Stimulated activated CD8-positive, alpha-beta memory T cell treated with anti-CD3 and anti-CD28 coated beads, Interleukin-7, amount 100 ng/mL, for 48 hours (primary cell): ENCODE measurements at regions not wholly inside any gene's neighbourhood (a gene's known extent, or its start where the extent isn't known, plus 50 kb on each side); places are given as distances from the start of the nearest gene placed in this dataset.

Experiments used
- DNase-seq, 2 donors: peaks; one replicate each; pipeline ENCODE4 v3.0.0-alpha.2; 2020; ENCODE audit warnings: low read depth in 1 of 2; ENCODE audit errors: extremely low read depth in 1 of 2

GRCh38 chr6:6518631-6519427 is 69.7 kb upstream of the LY86 start:
- no peak for DNase-seq

- DNase-seq, result no peak
Observed at GRCh38 chr6:6521961-6522482, 66.5 kb upstream of the LY86 start.

- no peak for DNase-seq
Observed at GRCh38 chr6:6522709-6523108, 65.8 kb upstream of the LY86 start.

GRCh38 chr6:6524951-6525350 is 63.6 kb upstream of the LY86 start:
- DNase-seq, result no peak

- DNase-seq, result no peak
Observed at GRCh38 chr6:6525933-6526332, 62.6 kb upstream of the LY86 start.

DNA sequence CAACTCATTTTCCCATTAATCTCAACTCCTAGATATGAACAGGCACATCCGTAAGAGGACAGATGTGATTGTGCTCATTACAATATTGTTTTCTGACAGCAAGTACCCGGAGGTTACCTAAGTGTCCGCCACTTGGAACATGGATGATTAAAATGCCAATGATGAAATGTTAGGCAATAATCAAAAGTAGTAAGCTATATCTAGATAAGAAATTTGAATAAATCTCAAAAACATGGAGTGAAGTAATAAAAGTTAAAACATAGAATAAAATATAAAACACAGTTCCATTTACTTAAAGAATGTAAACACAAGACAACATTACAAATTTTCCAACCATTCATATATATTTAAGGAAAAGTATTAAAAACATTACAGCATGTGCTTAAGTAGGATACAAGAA is 59.2 kb upstream of the LY86 start:
- DNase-seq, result no peak

GRCh38 chr6:6533176-6533575 is 55.3 kb upstream of the LY86 start:
- no peak for DNase-seq

DNA sequence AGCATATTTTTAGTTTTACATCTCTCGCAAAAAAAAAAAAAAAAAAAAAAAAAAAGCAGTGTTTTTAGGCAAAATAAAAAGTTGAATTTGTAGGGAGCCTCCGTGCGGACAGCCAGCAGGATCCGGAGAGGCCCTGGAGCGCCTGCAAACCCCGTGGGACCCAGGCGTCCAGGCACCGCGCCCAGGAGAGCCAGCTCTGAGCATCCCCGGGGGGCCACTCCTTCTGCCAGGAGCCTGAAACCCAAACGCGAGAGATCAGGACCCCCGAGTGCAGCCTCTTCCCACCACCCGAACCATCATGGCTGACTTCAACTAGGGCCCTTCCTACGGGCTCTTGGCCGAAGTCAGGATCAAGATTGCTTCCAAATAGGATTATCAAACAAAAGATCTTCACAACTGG is 54.1 kb upstream of the LY86 start:
- no peak for DNase-seq

GRCh38 chr6:6537488-6538260 is 50.8 kb upstream of the LY86 start:
- no peak for DNase-seq

DNA sequence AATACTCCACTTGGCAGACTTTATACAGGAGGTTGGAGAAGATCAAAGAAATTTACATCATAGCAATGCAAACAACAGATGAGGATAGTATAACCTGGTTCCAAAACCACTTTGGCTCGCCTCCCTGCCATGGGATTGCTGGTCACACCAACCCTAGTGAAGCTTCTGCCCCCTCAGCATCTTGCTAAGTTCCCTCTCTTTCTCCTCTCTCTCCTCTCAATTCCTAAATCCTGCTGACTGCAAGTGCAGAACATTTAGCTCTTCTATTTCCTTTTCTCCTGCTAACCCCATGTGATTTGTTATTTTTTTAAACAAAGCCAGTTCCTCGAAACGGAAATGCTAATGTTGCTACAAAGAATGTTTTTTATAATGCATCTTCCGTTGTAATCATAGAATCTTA is 50.3 kb upstream of the LY86 start:
- DNase-seq, result no peak
